Stimulated activated CD8-positive, alpha-beta memory T cell treated with anti-CD3 and anti-CD28 coated beads, Interleukin-12 subunit alpha, Interleukin-12 subunit beta, amount 100 ng/mL, for 24 hours (primary cell): ENCODE measurements at regions not wholly inside any gene's neighbourhood (a gene's known extent, or its start where the extent isn't known, plus 50 kb on each side); places are given as distances from the start of the nearest gene placed in this dataset.

Source experiments
- DNase-seq: peaks from one replicate; pipeline ENCODE4 v3.0.0-alpha.2; 2020; ENCODE audit errors: extremely low read depth

GRCh38 chr2:64854773-64855237 is 134.4 kb upstream of the SLC1A4 start:
- DNase-seq, result no peak

- DNase-seq, result no peak
These were observed 131.4 kb upstream of the SLC1A4 start for GRCh38 chr2:64857581-64858471.

GRCh38 chr2:64858541-64859311 is 130.5 kb upstream of the SLC1A4 start:
- no peak for DNase-seq

GRCh38 chr2:64859312-64860212 is 129.6 kb upstream of the SLC1A4 start:
- no peak for DNase-seq

DNA sequence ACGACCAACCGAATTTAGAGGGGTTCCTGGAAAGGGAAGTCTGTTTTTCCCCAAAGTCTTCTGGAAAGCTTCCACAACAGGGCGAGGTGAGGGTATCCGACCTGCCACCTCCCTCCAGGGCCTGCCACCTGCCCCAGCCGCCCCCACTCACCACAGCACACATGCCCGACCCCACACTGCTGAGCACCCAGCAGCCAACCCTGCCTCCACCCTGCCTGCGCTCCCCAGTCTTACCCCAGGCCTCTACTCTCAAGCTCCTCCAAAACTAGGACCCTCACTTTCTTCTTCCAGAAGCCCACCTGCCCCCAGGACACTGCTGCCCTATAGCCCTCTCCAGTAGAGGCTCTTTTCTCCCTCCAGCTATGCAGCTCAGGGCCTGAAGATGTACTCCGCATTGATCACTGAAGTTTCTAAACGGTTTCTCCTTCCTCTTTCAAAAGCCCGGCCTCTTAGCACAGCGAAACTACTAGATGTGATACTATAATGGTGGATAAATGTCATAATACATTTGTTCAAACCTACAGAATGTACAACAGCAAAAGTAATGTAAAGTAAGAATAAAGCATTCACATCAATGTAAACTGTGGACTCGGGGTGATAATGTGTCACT is 128.8 kb upstream of the SLC1A4 start:
- no peak for DNase-seq

- no peak for DNase-seq
These were observed 128.3 kb upstream of the SLC1A4 start for GRCh38 chr2:64860936-64861335.

GRCh38 chr2:64861452-64862397 is 127.5 kb upstream of the SLC1A4 start:
- DNase-seq, result no peak

DNA sequence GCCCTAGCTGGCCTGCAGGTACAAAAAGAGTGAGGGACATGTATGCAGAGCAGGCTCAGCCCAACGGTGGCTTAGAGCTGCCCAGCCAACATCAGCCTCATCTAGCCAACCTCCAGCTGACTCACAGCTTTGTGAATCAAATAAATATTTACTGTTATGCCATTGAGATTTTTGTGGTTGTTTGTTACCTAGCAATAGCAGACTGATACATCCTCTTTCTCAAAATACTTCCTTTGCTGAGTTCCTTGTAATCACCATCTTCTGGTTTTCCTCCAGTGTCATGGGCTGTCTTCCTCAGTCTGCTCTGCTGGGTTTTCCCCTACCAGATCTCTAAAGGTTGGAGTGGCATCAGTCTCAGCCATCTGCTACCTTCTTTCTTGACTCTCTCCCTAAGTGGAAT is 126.6 kb upstream of the SLC1A4 start:
- no peak for DNase-seq

DNA sequence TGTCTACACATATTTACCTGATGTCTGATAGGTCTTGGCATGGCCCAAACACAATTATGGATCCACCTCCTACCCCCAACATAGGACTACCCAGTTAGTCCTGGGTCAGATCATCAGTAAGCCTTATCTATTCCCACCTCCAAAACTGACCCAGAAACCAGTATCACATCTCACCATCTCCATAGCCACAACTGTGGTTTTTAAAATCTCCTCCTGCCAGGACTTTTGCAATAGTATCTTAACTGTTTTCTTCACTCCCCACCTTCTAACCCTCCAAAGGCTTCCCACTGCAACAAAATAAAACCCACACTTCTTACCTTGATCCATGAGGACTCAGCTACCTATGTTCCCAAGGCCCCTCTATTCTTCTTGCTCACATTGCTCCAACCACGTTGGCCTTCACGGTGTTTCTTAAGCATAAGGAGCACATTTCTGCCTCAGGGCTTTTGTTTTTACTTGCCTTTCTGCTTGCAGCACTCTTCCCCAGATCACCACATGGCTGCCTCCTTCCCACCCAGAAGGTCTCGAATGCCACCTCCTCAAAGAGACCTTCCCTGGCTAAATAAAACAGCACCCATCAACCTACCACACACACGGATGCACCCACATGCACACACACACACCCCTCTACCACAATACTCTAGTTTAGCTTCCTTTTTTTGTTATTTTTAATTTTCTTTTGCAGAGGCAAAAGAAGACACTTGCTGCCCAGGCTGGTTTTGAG is 125.9 kb upstream of the SLC1A4 start:
- DNase-seq, result no peak

DNA sequence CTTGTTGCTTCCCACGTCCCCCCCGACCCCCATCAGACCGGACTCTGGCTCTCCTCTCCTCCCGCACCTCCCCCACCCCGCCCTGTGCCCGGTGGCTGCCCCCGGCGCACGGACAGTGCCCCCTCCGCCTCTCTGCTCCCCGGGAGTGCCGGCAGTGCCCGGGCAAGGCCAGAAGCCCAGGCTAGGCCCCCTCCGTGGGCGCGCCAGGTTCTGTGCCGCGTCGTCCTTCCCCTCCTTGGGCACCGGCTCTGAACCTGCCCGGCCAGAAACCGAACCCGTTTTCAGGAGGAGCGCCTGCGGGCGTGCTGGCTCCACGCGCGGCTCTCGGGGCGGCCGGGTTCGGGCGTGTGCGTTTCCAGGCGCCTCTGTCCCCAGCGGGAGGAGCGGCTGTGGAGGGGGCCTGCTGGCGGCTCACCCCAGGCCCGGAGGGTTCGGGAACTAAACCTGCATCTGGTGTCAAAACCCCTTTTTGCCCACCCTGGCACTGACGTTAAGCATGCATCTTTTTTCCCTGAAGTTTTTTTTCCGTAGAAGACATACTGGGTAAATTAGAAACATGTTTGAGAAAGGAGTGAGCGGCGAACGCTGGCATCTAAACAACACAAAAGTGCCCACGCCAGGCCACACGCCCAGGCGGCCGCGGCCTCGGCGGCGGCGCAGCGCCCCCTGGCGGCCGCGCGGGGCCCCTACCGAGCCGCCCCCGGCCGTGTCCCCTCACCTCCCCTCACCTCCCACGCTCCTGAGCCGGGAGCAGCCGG is 123.9 kb upstream of the SLC1A4 start:
- DNase-seq, result no peak

- DNase-seq, result no peak
These were observed 123.3 kb upstream of the SLC1A4 start for GRCh38 chr2:64865831-64866345.

- DNase-seq, result no peak
These were observed 122.4 kb upstream of the SLC1A4 start for GRCh38 chr2:64866797-64867196.

DNA sequence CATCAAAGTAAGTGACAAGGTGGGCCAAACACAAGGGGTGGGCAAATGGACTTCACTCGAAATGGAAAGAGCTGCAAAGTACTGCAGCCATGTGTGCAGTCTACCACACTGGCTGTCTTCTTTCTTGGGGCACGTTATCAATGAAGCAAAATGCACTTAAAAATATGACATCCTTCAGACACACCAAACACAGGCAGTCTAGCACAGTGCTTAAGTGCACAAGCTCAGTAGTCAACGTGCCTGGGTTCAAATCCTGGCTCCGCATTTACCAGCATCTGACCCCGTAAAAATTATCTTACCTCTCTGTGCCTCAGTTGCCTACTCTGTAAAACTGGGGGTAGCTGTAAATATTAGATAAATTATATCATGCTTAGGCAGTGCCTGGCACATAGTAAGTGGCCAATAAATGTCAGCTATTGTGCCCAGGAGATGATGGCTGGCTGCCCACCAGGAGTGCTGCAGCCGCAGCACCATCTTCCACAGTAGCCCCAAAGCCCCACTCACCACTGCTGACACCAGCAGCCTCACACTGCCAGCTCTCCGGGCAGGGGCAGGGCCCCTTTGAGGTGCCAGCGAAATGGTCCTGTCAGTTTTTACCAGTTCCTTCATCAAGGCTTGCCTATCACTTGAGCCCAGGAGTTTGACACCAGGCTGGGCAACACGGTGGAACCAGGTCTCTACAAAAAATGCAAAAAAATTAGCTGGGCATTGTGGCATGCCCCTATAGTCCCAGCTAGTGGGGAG is 121.8 kb upstream of the SLC1A4 start:
- no peak for DNase-seq

GRCh38 chr2:64869126-64869525 is 120.1 kb upstream of the SLC1A4 start:
- DNase-seq, result no peak

DNA sequence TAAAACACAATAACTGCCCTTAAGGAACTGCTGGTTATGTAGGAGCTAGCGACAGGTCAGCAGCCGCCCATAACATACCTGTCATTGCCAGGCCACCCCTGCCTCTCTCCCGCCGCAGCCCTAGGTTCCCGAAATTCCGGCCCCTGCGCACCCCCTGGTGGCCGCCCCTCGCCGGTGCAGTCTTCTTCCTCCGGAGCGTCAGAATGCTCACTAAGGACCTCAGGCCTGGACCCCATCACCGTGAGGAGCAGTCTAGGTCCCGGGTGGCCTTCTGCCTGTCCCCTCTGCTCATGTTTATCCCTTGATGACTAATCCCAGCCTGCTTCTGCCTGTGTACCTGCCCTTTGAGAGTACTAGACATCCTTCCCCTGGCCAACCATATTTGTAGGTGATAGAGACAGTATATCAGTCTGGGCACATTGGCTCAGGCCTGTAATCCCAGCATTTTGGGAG is 115.7 kb upstream of the SLC1A4 start:
- DNase-seq, result no peak

GRCh38 chr2:64874593-64874992 is 114.6 kb upstream of the SLC1A4 start:
- DNase-seq, result no peak

GRCh38 chr2:64875368-64875767 is 113.8 kb upstream of the SLC1A4 start:
- no peak for DNase-seq

- DNase-seq, result no peak
These were observed 113.0 kb upstream of the SLC1A4 start for GRCh38 chr2:64876137-64876647.
